ENCODE measurements at regions not wholly inside any gene's neighbourhood (a gene's known extent, or its start where the extent isn't known, plus 50 kb on each side); places are given as distances from the start of the nearest gene placed in this dataset.

- TF ChIP-seq POLR2A (IDR thresholded peaks at IDR 0.05) (no peak), CTCF (IDR thresholded peaks at IDR 0.05) (no peak), POLR2AphosphoS5 (IDR thresholded peaks at IDR 0.05) (no peak)
These were observed 201.4 kb upstream of the EOMES start for GRCh38 chr3:27923349-27924068.

All from prostate gland (tissue), 2 donors.